Dermis microvascular lymphatic vessel endothelial cell (primary cell): ENCODE measurements at regions not wholly inside any gene's neighbourhood (a gene's known extent, or its start where the extent isn't known, plus 50 kb on each side); places are given as distances from the start of the nearest gene placed in this dataset.

ENCODE experiments used
- DNase-seq, 2 donors: peaks; one replicate each; pipeline versions ENCODE4 v3.0.0 to v3.0.0-alpha.2; 2010; ENCODE audit warnings: low read depth in 2 of 2

DNA sequence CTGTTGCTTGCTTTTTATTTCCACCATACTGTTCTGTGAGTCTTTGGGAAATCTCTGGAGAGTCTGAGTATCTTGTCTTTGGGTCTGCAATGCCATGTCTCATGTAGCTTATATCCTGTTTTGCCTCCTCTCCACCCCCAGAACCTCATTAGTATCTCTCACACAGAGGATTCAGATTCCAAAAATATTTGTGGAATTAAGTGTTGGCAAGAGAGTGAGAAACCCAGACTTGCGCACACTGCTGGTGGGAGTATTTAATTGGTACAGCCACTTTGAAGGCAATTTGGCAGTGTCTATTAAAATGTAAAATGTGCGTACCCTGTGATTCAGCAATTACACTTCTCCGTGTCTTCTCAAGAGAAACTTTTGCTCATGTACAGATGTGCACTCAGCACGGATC lies 68.6 kb downstream of the ZNF621 start:
- DNase-seq: no peak

DNA sequence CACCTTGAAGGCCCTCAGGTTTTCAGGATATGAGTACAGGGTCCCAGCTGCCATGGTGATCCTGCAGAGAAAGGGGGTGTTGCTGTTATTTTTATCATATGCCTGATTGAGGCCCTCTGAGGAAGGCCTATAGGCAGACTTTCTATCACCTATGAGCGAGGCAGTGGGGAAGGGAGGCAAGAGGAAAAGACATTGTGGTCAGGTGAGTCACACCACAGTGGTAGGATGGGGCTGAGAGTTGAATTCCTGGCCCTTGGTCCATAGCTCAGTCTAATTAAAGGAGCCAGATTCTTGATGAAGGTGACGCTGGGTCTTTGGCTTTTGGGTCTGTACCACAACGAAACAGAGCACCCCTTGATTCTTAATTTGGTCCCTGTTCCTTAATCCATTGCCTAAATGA lies 72.7 kb downstream of the ZNF621 start:
- no peak for DNase-seq

DNA sequence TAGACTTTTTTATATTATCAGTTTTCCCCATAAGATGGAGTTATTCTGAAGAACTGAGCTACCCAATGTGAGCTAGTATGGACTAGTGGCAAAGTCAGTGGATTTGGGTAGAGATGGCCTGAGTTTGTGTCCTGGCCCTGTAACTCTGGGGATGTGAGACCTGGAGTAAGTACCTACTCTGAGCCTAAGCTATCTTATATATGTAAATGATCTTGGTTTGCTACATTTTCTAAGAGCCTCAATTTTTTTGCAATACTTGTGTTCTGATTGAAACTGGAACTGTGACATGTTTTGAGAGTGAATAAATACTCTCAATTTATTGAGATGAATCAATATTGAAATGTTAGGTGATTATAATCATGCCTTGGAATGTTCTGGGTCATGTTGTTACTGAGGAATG lies 73.6 kb downstream of the ZNF621 start:
- DNase-seq: no peak

DNA sequence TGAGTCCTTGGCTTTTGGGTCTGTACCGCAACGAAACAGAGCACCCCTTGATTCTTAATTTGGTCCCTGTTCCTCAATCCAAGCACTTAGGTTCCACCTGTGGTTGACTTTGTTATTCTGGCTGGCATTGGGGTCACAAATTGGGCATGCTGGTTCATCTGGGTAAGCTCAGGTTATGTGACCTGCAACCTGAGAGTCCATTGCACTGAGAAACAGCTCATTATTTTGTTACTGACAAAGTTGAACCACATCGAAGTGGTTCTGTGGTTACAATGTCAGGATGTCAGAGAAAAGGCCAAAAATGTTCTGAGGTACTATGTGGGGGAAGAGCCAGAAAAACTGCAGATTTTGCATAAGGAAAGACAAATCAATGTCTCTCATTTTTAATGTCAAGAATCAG lies 74.2 kb downstream of the ZNF621 start:
- no peak for DNase-seq

DNA sequence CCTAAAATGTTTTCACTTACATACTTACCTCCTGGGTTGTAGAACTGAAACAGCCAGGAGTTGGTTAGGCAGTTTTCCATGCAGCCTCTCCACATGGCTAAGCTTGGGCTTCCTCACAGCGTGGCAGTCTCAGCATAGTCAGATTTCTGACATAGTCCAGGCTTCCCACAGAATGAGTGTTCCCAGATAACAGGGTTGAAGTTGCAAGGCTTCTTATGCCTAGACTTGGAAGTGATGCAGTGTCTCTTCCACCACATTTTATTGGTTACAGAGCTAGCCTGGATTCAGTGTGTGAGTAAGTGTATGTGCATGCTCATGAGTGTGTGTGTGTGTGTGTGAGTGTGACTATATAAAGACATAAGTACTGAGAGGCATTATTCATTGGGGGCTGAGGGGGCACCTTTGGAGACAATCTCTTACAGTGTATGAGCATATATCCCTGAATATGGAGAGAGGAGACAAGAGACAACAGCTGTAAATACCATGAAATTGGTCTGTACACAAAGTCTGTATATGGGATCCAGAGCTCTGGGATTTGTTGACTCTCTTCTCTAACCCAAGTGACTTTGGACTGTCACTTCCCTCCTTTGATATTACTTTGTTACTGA lies 78.1 kb downstream of the ZNF621 start:
- no peak for DNase-seq

DNA sequence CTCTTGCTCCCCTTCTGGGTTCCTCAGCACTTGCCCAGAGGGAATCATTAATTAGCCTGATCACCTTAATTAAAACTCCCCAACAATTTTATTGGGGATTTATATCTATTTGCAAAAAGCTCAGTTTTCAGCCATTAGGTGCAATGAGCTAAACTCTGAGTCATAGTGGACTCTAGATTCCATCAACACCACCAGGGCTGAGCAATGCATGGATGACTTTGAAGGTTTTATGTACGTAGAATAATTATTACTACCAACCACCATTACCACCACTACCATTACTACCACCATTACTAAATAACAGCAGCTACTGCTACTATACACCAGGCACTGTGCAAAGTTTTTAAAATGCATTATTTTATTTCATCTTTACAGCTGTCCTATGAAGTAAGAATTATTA lies 81.2 kb downstream of the ZNF621 start:
- DNase-seq: no peak

DNA sequence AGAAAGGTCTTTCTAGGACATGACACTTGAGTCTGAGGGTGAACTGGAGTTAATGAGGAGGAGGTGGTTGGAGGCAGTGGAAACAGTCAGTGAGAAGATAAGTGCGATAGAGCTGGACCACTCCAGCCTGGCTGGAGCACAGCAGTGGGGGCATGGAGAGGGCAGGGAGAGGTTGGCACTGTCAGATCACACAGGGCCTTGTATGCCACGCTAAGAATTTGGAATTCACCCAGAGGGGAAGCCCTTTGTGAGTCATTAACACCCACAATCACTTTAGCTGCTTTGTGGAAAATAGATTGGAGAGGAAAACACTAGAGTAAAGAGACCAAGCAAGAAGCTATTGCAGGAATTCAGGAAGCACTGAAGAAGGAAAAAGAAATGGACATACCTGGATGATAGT lies 83.3 kb downstream of the ZNF621 start:
- DNase-seq: no peak

DNA sequence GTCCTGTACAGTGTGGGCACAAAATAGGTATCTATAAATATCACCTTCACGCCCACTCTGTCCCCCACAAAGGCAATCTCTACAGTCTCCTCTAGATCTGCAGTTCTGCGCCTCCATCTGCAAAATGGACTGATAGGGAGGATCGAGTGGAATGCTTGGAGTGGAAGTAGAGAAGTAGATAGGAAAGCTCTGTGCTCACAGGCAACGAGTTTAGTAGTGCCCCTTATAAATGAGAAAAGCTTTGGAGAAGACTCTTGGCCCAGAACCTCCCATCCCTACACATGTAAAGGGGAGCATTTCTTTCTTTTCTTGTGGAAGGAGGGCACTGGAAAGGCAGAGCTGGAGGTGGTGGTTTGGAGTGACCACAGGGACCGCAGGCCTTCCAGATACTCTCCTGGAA lies 88.5 kb downstream of the ZNF621 start:
- DNase-seq: no peak

DNA sequence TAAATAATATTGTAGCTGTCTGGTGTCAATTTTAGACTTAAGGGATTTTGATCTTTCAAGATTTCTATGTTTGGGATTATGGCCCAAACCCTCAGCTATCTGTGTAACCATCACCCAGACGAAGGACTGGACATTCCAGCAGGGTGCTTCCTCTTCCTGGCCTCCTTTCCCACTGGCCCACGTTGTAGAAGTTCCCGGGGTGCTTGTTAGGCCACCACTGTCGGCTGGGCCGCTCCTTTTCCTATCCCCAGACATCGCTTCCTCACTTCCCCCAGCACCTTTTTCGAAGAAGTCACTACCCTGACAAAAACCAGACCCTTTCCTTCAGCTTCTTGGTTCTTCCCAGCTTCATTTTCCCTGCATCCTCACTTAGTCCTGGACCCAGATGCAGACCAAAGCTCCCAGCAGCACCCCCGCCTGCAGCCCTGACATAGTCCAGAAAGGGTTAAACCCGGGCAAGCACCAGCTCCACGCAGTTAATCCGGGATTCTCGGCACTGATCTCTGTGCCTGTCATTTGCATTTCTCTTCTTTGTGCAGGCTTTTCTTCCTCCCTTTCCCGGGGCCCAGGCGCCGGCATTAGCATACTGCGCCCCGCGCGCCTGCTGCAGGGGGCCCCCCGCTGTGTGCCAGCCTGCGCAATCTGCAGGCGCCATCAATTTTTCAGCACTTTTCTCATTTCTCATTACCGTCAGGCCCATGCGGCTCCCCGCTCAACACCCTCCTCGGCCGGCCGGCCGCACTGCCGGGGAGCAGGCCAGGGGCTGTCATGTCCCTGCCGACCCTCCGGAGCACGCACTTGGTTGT lies 90.6 kb downstream of the ZNF621 start:
- no peak for DNase-seq

DNA sequence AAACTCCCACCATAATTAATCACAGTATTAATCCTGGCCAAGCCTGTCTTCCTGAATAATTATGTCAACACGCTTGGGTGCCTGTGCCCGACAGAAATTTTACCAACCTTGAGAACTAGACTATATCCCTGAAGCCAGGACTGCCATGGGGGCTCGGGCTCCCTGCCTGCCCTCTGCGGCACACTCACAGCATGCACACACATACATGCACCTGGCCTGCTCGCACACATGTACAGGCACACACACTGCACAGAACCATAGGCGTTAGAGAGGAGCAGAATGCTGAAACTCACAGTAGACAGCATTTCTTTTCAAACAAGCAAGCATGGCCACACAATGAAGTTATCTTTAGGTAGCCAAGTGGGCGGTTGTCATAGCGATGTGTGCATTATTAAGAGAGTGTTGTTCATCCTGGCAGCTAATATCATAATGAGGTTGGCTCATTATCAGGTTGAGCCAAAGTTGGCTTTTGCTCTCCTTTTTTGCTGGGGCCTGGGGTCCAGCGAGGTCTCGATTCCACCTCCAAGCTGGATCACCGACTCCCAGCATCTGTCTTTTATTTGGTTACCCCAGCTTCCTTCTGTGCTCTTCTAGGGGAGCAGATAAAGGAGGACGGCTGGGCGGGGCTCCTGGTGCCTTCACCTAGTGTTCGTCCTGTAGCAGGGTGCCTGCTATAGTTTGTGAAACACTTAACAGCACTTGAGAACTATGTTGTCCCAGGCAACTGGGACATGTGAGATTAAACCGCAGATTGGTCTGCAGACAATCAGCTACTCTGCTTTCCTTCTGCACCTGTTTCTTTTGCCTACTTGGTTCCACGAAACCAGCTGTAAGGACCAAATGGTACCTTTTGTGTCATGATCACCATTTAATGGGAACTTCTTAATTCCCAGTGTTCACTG lies 91.4 kb downstream of the ZNF621 start:
- no peak for DNase-seq

DNA sequence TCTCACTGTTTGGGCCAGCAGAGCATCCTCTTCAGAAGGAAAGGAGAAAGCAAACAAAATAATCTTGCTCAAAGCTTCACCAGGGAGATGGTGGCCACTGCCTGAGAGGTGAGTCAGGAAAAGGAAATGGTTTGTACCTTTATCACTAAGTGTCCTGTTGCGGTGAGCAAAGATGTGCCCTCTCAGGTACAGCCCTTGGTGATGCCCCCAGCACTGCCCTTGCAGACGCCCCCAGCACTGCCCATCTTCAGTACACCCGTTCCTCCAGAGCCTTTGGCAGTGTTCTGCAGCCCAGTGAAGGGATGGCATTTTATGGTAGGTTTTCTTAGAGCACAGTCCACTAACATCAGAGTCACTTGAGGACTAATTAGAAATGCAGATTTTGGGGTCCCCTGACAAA lies 92.3 kb downstream of the ZNF621 start:
- DNase-seq: no peak

DNA sequence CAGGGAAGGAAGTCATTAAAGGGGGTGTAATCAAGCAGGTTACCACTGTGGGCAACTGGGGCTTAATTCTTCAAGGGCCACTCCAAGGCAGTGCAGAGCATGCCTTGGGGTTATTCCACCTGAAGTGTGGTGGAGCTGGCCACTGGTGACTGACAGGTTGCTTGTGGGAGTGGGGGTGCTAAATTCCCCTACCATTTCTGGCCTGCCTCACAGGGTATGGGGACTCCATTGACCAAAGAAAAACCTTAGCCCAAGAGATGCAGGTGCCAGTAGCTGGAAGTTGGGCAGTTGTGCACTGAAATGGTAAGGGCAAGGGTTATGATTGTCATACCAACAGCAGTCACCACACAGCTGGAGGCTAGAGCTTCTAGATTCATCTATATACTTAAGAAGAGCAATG lies 93.4 kb downstream of the ZNF621 start:
- DNase-seq: no peak

DNA sequence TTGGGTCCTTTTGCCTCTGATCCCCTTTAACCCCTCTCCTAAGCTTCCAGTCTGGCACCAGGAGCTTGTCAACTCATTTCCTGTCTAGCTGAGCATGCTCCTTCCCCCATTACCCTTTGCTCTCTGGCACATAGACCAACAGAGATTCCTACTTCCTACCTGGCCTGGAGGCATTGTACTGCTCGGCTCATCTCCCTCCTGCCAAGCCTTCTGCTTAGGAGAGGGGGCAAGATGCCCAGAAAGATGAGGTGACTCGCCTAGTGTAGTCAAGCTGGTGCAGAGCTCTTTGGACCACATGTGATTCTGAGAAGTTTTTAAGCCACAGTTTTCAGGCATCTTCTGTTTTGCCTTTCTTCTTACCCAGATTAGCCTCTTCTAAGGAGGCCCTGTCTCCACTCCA lies 95.4 kb downstream of the ZNF621 start:
- no peak for DNase-seq

DNA sequence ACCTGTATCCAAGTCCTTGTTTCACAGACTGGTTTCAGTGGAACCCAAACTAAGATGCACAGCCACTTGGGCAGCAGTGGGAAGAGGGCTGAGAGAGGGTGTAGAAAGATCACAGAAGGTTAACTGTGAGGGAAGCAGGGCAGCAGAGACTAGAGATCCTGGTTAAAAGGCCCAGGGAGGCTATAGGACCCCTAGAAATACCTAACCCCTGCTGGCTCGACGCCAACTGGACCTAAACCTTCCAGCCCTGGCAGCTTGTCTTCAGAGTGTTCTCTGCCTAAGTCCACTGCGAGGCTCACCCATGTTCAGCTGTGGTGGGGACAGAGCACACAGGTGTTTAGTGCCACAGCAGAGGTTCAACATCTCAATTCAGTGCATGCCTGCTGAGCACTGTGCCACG lies 96.5 kb downstream of the ZNF621 start:
- no peak for DNase-seq

DNA sequence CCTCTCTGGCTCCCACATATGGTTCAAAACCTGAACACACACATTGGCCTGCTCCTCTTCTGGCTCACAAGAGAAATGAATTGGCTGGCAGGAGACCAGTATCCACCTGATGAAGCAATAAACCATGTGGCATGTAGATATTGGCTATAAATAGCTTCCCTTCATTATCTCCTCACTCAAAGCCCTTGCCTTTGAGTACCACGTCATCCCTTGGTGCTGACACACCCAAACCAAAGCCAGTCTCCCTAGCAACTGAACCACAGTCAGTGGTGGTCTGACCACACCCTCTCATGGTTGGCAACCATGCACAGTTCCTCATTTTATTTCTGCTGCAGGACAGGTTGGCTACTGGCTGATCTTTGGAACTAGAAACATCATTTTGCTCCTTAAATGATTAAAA lies 98.8 kb downstream of the ZNF621 start:
- DNase-seq: no peak

DNA sequence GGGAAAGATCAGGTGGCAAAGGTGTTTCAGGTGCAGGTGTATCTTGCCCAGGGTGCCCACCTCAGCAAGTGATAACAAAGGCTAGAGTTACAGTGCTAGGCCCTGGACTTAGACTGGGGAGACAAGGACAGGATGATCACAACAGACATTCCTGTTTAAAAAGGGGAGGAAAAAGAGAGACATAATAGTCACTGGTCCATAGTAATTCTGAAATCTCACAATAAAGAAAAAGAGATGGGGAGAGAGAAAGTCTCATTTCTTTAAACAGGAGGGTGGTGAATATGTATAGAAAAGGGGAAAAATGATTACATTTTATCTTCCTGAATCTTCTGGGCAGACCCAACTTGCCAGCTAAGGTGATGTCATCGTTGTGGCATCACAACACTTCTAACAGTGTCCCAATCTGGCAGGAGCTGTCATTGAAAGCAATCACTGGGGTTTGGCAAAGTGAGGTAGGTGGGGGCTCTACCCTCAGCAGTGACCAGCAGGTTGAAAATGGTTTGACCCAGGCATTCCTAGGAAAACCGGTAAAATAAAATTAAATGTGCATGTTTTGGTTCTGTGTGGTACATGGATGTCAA lies 99.5 kb downstream of the ZNF621 start:
- DNase-seq: no peak

DNA sequence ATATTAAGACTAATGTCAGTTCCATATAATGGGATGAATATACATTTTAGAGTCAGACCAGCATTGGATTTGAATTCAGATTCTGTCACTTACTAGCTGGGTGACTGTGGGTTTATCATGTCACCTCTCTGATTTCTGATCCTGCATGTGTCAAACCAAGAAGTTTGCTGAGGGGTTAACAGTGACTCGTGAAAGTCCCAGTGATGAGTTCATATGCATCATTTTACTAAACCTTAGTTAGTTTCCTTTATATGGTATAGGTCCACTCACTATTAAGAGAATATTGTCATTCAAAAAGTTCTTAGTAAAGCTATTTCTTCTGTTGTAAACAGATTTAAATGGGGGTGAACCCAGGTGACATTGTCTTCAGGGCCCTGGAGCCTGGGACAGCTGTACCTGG lies 102.3 kb downstream of the ZNF621 start:
- no peak for DNase-seq

DNA sequence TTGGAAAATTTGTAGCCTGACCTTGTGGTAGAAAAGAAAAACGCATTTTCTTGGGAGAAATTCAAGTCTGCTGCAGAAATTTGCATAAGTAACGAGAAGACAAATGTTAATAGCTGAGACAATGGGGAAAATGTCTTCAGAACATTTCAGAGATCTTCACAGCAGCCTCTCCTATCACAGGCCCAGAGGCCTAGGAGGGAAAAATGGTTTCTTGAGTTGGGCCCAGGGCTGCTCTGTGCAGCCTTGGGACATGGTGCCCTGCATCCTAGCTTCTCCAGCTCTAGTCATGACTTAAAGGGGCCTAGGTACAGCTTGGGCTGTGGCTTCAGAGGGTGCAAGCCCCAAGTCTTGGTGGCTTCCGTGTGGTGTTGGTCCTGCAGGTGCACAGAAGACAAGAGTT lies 104.2 kb downstream of the ZNF621 start:
- no peak for DNase-seq

DNA sequence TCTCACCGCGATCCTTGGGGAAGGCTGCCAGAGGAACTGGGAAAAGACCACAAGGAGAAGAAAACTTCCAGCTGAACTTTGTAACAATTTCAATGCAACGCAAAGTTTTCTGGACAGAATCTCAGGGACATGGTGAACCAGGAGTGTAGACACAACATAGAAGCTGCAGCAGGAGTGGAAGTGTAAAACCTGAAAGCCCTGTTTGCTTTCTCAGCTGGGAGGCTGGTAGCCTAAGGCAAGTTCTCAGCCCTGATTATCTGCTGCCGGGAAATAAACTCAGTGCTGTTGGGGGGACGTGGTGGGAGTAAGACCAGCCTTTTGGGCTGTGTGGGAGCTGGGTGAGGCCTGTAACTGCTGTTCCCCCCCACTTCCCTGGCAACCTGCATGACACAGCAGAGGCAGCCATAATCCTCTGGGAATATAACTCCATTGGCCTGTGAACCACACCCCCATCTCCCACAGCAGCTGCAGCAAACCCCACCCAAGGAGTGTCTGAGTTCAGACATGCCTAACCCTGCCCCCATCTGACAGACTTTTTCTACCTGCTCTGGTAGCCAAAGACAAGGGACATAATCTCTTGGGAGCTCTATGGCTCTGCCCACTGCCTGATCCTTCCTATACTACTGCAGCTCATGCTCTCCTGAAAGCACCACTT lies 106.7 kb downstream of the ZNF621 start:
- DNase-seq: no peak

DNA sequence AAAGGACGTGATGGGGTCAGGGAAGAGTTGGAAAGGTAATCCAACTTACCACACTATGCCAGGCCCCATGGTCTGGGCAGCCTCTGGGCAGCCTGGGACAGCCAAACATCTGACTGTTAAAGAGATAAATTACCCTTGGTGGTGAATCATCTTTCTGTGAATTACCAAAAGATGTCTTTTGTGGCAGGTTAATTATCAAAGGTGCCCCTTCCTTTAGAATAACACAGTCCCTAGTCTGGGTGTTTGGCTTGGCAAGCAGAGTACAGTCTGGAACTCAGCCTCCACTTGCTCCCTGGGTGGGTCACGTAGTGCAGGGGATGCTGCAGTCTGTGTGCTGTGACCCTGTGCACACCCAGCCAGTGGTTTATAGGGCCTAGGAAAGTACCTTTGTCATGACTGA lies 113.1 kb downstream of the ZNF621 start:
- DNase-seq: no peak

DNA sequence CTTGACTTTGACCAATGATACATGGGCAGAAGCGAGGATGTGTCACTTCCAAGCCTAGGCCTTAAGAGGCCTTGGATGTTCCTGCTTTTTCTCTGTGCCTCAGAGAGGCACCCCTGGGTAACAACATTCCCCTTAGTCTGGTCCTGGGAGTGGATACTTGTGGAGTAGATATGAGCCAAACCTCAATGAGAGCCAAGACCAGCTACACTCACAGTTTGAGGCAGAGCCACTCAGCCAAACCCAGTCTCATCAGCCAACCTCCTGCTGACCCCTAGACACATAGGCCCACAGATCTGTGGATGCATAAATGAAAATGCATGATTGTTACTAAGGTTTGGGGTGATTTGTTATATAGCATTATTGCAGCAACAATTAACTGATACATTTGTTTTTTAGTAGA lies 114.2 kb downstream of the ZNF621 start:
- no peak for DNase-seq

DNA sequence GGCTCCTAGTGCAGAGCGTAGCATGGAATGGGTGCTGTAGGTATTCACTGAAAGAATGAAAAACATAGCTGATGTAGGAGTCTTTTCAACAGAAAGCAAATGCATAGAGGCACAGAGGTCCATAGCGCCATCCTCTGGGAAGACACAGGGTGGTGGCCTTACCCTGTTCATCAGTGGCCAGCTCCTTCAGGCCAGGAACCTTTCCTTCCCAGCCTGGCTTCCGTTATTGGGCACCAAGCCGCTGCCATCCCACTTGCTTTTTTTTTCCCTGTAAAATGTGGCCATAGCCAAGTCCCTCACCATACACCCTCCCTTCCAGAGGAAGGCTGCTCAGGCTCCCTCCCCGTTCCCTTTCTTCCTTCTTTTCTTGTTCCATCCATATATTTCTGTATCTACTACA lies 118.1 kb downstream of the ZNF621 start:
- DNase-seq: no peak
